SKM-1 (cell line): ENCODE measurements at regions not wholly inside any gene's neighbourhood (a gene's known extent, or its start where the extent isn't known, plus 50 kb on each side); places are given as distances from the start of the nearest gene placed in this dataset.
"Not testable (repeated sequence)": the region's sequence is repeated elsewhere in the genome, so short reads cannot be mapped to it uniquely, and the experiment has no call there.

Experiments used
- DNase-seq: peaks from one replicate; lab custom pipeline; 2025; ENCODE audit not compliant: unreplicated experiment; lab: John Stamatoyannopoulos, UW

DNA sequence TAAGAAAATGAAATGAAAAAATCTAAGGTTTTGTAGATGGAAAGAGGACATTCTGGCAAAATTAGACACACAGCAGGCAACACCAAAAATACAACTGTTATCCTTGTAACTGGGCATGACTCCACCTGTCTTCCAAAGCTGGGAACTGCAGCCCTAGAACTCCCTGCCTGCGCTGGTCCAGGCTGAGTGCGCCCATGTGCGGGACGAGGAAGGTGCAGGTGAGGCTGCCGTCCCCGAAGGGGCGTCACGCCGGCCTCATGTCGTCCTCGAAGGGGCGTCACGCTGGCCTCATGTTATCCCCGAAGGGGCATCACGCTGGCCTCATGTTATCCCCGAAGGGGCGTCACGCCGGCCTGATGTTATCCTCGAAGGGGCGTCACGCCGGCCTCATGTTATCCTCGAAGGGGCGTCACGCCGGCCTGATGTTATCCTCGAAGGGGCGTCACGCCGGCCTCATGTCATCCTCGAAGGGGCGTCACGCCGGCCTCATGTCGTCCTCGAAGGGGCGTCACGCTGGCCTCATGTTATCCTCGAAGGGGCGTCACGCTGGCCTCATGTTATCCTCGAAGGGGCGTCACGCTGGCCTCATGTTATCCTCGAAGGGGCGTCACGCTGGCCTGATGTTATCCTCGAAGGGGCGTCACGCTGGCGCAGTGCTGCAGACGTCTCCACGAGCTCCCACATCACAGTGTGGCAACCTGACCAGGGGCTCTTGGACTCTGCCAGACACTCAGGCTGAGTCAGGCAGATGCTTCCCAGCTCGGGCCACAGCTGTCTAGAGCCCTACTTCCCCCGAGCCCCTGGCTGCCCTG, 100.3 kb upstream of the SALL3 start:
- DNase-seq: not testable (repeated sequence)

GRCh38 chr18:78882585-78882984, 97.0 kb upstream of the SALL3 start:
- no peak for DNase-seq

DNA sequence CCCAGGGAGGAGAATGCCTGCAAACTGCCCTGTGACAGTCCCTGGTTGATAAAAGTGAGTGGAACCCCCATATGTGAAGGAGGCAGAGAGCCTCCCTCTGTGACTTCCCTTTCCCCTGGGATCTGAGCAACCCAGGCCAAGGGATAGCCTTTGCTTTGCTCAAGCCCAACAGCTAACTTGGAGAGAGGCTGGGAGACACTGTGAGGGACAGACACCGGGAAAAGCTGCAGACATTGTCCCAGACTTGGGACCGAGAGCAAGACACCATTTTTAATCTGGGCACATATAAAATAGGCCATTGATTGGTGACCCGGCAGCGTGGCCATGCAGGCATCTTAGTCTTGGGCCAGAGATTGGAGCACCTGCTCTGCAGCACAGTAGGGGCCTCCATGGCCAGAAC, 96.1 kb upstream of the SALL3 start:
- DNase-seq: no peak

DNA sequence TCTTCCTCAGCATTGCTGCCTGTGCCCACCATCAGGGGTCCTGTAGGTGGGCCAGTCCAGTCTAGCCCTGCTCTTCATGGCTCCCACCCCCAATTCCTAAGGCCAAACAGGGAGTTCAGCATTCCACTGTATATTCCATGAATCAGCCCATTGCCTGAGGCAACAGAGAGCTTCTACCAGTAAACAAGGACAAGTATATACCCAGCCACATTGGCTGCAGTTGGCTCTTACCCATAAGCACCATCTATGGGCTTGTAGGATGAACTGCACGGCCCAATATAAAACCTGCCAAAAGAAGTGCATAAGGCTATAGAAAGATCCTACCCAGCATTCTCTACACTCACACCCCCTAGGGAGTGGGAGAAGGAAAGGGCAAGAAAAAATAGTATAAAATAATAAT, 95.1 kb upstream of the SALL3 start:
- DNase-seq: no peak

GRCh38 chr18:78889250-78889649, 90.4 kb upstream of the SALL3 start:
- no peak for DNase-seq

DNA sequence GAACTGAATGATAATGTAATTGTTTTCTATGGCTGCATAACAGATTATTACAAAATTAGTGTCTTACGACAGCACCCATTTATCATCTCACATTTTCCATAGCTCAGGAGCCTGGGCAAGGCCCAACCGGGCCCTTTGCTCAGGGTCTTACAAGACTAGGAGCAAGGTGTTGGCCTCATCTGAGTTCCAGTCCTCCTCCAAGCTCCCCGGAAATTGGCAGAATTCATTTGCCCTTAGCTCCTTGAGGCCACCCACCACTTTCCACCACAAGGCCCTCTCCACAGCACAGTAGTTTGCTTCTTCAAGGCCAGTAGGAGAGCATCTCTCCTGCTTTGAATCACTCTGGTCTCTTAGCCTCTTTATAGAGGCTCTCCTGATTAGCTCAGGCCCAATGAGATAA, 89.2 kb upstream of the SALL3 start:
- DNase-seq: no peak

DNA sequence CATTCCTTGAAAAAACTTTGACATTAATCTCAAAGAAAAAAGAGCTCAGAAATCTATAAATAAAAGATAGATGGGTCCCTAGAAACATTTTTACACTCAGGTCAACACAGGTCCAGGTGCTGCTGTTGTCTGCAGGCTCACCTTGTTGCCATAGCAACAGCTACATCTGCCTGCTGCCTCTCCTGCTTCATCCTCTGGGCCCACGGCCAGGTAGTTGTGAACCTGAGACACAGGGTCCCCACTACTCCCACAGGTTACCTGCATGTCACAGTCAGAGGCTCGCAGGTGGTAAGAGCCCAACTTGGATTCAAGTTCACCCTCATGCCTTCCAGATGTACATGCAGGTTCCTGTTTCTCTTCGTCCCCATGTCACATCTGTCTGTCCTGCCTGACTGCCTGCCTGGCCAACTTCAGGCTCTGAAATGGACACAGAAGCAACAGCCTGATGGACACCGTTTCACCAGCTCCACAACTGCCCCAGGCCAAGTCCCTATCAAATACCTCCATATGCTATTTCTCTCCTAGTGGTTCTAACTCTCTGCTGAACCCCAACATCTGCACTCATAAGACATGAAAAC, 88.3 kb upstream of the SALL3 start:
- DNase-seq: no peak

GRCh38 chr18:78892177-78892576, 87.4 kb upstream of the SALL3 start:
- DNase-seq: no peak

GRCh38 chr18:78892721-78893120, 86.9 kb upstream of the SALL3 start:
- DNase-seq: no peak

- no peak for DNase-seq
These were observed 86.2 kb upstream of the SALL3 start for GRCh38 chr18:78893281-78894032.

DNA sequence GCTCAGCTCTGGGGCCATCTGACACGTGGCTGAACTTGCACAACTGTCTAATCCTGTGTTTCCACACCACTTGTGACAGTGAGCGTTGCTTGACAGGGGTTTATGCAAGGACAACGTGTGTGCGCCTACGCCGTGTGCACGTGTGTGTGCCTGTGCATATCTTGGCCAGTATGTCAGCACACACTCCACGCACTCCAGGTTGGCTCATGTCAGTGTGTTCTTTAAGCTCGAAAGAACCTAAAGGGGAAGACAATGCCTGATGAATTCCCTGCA, 85.6 kb upstream of the SALL3 start:
- no peak for DNase-seq

DNA sequence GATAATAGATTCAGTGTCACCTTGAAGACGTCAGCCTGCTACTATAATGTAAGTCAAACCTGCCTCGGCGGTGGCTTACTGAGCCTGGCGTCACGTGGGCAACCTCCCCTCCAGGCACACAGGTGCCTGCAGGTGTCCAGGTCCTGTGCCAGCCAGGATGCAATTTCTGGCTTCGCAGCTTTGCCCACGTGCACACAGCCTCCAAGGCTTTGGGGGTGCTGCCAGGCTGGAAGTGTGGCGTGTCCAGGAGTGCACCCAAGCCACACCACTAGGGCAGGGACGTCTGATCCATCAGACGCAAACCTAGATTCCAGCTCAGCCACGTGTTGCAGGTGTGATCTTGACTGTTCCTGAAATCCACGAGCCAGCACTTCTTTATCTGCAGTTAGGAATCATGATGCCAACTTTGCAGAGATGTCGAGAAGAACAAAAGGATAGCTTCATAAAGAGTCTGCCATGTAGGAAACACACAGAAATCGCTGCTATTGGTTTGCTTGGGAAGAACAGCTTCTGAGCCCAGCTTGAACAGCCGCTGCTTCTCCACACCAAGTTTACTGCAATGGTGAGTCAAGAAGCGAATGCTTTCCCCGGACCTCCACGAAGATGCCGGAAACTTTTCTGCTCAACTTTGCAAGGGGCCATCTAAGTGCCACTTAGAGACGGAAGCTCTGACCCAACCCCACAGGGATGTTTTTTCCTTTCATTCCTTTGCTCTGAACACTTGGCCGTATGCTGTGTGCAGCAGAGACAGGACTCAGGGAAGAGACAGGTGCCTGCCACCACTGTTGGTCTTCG, 84.2 kb upstream of the SALL3 start:
- DNase-seq: no peak

DNA sequence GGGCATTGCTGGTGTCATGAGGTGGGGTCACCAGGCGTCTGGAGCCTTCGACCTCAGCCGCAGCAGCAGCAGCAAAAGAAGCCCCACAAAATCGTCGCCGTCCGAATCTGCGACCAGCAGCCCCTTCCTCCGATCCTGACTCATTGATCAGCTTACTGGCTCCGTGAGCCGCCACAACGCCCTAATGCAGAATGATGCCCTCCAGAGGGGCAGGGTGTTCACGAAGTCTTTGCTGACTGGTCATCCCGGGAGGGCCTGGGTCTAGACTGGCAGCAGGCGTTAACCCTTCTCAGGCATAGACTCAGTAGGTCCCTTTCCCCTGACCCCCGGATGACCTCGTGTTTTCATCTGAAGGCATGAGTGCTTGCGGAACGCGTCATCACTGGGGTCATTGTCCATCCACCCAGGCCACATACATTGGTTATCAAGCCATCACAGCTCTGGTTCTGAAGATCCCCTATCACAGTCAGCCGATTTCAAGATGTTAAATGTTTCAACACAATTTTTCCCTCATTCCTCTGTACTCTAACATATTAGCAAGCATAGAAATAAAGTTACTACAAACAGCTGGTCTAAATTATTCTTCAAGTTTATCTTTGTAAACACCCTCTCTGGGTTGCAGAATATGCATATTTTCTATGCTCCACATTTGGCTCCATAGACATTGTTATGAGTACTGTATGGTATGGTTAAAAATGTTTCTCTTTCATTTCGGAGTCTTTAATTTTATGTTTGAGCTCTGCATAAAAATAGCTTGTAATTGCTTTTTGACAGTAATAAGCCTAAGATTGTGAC, 83.3 kb upstream of the SALL3 start:
- DNase-seq: no peak

- no peak for DNase-seq
These were observed 81.6 kb upstream of the SALL3 start for GRCh38 chr18:78898066-78898465.

DNA sequence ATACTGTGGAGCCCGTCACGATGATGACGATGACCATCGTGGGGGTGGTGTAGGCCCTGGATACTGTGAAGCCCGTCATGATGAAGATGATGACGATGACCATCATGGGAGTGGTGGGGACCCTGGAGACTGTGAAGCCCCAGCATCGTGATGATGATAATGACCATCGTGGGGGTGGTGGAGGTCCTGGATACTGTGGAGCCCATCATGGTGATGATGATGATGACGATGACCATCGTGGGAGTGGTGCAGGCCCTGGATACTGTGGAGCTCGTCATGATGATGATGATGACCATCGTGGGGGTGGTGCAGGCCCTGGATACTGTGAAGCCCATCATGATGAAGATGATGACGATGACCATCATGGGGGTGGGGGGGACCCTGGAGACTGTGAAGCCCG, 81.0 kb upstream of the SALL3 start:
- no peak for DNase-seq

DNA sequence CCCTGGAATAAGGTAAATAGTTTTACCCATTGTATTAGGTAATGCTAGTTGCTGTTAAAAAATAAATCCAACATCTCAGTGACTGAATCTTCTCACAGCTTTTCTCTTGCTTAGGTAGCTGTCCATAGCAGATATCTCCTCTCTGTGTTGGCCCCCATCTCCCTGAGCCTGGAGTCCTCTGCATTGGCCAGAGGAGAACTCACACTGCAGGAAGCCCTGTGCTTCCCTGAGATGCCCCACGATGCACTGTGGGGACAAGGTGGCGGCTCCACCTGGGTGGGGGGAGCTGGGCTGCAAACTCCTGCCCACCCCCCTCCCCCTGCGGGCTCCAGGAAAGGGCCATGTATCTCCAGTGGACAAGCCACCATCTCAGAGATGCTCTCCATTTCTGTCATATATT, 80.4 kb upstream of the SALL3 start:
- DNase-seq: no peak

- no peak for DNase-seq
These were observed 78.4 kb upstream of the SALL3 start for GRCh38 chr18:78900938-78901909.

GRCh38 chr18:78901923-78902794, 77.5 kb upstream of the SALL3 start:
- no peak for DNase-seq
